Caco-2 (cell line): ENCODE measurements at regions not wholly inside any gene's neighbourhood (a gene's known extent, or its start where the extent isn't known, plus 50 kb on each side); places are given as distances from the start of the nearest gene placed in this dataset.

Experiments
- BruUV-seq: library from RNA; stranded (reverse); fragments of 400-500 nt; replicated peaks from 2 replicates; lab custom pipeline; 2021; lab: Mats Ljungman, UMichigan
- CTCF ChIA-PET: fragments of 300-600 bp; sonication (Branson Sonifier 250); formaldehyde crosslinking; loops from one replicate; lab custom pipeline; 2022; ENCODE audit warnings: antibody characterized with exemption; lab: Charles Lee
- POLR2A ChIA-PET: fragments of 300-600 bp; sonication (Branson Sonifier 250); formaldehyde crosslinking; loops from one replicate; lab custom pipeline; 2022; ENCODE audit warnings: antibody characterized with exemption; lab: Charles Lee
- DNase-seq, 2 experiments: peaks; one replicate each; pipeline versions ENCODE4 v3.0.0 to v3.0.0-alpha.2; 2020 to 2022
- H3K27me3 ChIP-seq: replicated peaks from 2 replicates; pipeline ENCODE4 v1.6.0; 2011; ENCODE audit warnings: low read length; ENCODE audit not compliant: control insufficient read depth, insufficient read depth
- H3K36me3 ChIP-seq: 2 replicates; pipeline ENCODE4 v1.5.1; 2011; ENCODE audit warnings: low read length; ENCODE audit not compliant: control insufficient read depth, insufficient read depth
- H3K4me1 ChIP-seq: fragments of 250-450 bp; sonication (Bioruptor Pico); 2 replicates; pipeline ENCODE4 v1.5.1; 2020; ENCODE audit warnings: mild to moderate bottlenecking
- H3K4me3 ChIP-seq: 2 replicates; pipeline ENCODE4 v1.5.1; 2011; ENCODE audit warnings: low read depth, mild to moderate bottlenecking, control low read depth, low read length
- H3K9me3 ChIP-seq: fragments of 250-450 bp; sonication (Bioruptor Pico); 2 replicates; pipeline ENCODE4 v1.5.1; 2020; ENCODE audit warnings: mild to moderate bottlenecking, moderate library complexity
- H3K27ac Mint-ChIP-seq: one replicate; pipeline ENCODE4 v1.8.0; 2022; ENCODE audit warnings: mixed read lengths; ENCODE audit not compliant: unreplicated experiment
- H3K27me3 Mint-ChIP-seq: one replicate; pipeline ENCODE4 v1.8.0; 2022; ENCODE audit warnings: mixed read lengths; ENCODE audit not compliant: insufficient read depth, unreplicated experiment
- H3K36me3 Mint-ChIP-seq: one replicate; pipeline ENCODE4 v1.8.0; 2022; ENCODE audit warnings: mild to moderate bottlenecking, mixed read lengths; ENCODE audit not compliant: insufficient read depth, unreplicated experiment
- H3K4me1 Mint-ChIP-seq: one replicate; pipeline ENCODE4 v1.8.0; 2022; ENCODE audit warnings: low read depth, mixed read lengths; ENCODE audit not compliant: unreplicated experiment
- H3K4me3 Mint-ChIP-seq: one replicate; pipeline ENCODE4 v1.8.0; 2022; ENCODE audit warnings: mild to moderate bottlenecking, moderate library complexity, mixed read lengths; ENCODE audit not compliant: unreplicated experiment
- H3K9me3 Mint-ChIP-seq: one replicate; pipeline ENCODE4 v1.8.0; 2022; ENCODE audit warnings: mixed read lengths; ENCODE audit not compliant: unreplicated experiment
- CTCF ChIP-seq, 2 experiments: fragments of 200-600 bp in 1 of 2; IDR thresholded peaks; 1 replicate in 1 of 2; 2 replicates in 1 of 2; pipeline versions ENCODE4 v1.5.1 to v1.8.0; 2011 to 2022; ENCODE audit warnings: antibody characterized with exemption in 1 of 2, control low read depth in 1 of 2, inconsistent platforms in 1 of 2, low read depth in 1 of 2, low read length in 1 of 2, mild to moderate bottlenecking in 1 of 2, moderate library complexity in 1 of 2; ENCODE audit not compliant: insufficient read depth in 1 of 2, severe bottlenecking in 1 of 2, unreplicated experiment in 1 of 2
- intact Hi-C: fragments of 100-400 bp; cut with micrococcal nuclease; formaldehyde crosslinking; loops from one replicate; pipeline ENCODE4 v1.10.0; 2022; ENCODE audit not compliant: unreplicated experiment

- Mint-ChIP-seq H3K27ac (no peak overlapping the region), H3K4me3 (no peak overlapping the region), H3K9me3 (no peaks in the 10 kb centered on the region), H3K36me3 (no peaks in the 10 kb centered on the region), H3K27me3 (no peaks in the 10 kb centered on the region), H3K4me1 (no peaks in the 10 kb centered on the region)
- peak; percentile 10 to 27 for TF ChIP-seq CTCF (IDR thresholded peaks at IDR 0.05; ENCODE audit: insufficient read depth in 1 of 2, low read depth in 1 of 2, low read length in 1 of 2, severe bottlenecking in 1 of 2, unreplicated experiment in 1 of 2)
- no peaks in the 10 kb centered on the region for H3K4me1 ChIP-seq
- ChIA-PET CTCF (no interaction called here), POLR2A (no interaction called here)
- H3K9me3 ChIP-seq, result no peaks in the 10 kb centered on the region
- no TSS peak for BruUV-seq
- no peak overlapping the region for H3K4me3 ChIP-seq
- no peak for DNase-seq
- H3K36me3 ChIP-seq, result no peaks in the 10 kb centered on the region
- intact Hi-C loops, result no loop called here
- H3K27me3 ChIP-seq, result no peaks in the 10 kb centered on the region
Observed at GRCh38 chr1:192488058-192488457, 87.5 kb upstream of the RGS1 start.

GRCh38 chr1:192489047-192489446 is 86.5 kb upstream of the RGS1 start:
- intact Hi-C loops, result no loop called here
- no peak overlapping the region for H3K4me3 Mint-ChIP-seq
- ChIA-PET CTCF (no interaction called here), POLR2A (no interaction called here)
- Histone ChIP-seq H3K4me3 (no peak overlapping the region), H3K36me3 (no peaks in the 10 kb centered on the region), H3K27me3 (no peaks in the 10 kb centered on the region), H3K9me3 (no peaks in the 10 kb centered on the region), H3K4me1 (no peaks in the 10 kb centered on the region)
- H3K36me3 Mint-ChIP-seq, result no peaks in the 10 kb centered on the region
- H3K27ac Mint-ChIP-seq, result no peak overlapping the region
- BruUV-seq, result no TSS peak
- H3K4me1 Mint-ChIP-seq, result no peaks in the 10 kb centered on the region
- DNase-seq, result no peak
- no peaks in the 10 kb centered on the region for H3K9me3 Mint-ChIP-seq
- no peak for TF ChIP-seq CTCF (IDR thresholded peaks at IDR 0.05; ENCODE audit: insufficient read depth in 1 of 2, low read depth in 1 of 2, low read length in 1 of 2, severe bottlenecking in 1 of 2, unreplicated experiment in 1 of 2)
- no peaks in the 10 kb centered on the region for H3K27me3 Mint-ChIP-seq

GRCh38 chr1:192489748-192490147 is 85.8 kb upstream of the RGS1 start:
- Histone ChIP-seq H3K9me3 (no peaks in the 10 kb centered on the region), H3K4me1 (no peaks in the 10 kb centered on the region), H3K27me3 (no peaks in the 10 kb centered on the region), H3K4me3 (no peak overlapping the region), H3K36me3 (no peaks in the 10 kb centered on the region)
- H3K36me3 Mint-ChIP-seq, result no peaks in the 10 kb centered on the region
- ChIA-PET POLR2A (no interaction called here), CTCF (no interaction called here)
- H3K4me1 Mint-ChIP-seq, result no peaks in the 10 kb centered on the region
- H3K27ac Mint-ChIP-seq, result no peak overlapping the region
- H3K4me3 Mint-ChIP-seq, result no peak overlapping the region
- H3K27me3 Mint-ChIP-seq, result no peaks in the 10 kb centered on the region
- H3K9me3 Mint-ChIP-seq, result no peaks in the 10 kb centered on the region
- TF ChIP-seq CTCF (IDR thresholded peaks at IDR 0.05; ENCODE audit: insufficient read depth in 1 of 2, low read depth in 1 of 2, low read length in 1 of 2, severe bottlenecking in 1 of 2, unreplicated experiment in 1 of 2), result no peak
- intact Hi-C loops, result no loop called here
- no peak for DNase-seq
- BruUV-seq, result no TSS peak
